Mesendoderm (in vitro differentiated cells): ENCODE measurements at regions not wholly inside any gene's neighbourhood (a gene's known extent, or its start where the extent isn't known, plus 50 kb on each side); places are given as distances from the start of the nearest gene placed in this dataset.

Source experiments
- DNase-seq: peaks from one replicate; pipeline ENCODE4 v3.0.0; 2013
- H2AK5ac ChIP-seq: 2 replicates; pipeline ENCODE4 v1.6.1; 2013; ENCODE audit warnings: low read length, inconsistent platforms
- H2BK120ac ChIP-seq: 2 replicates; pipeline ENCODE4 v1.6.1; 2013; ENCODE audit warnings: low read depth, mild to moderate bottlenecking, low read length, moderate library complexity, mixed read lengths
- H2BK15ac ChIP-seq: replicated peaks from 2 replicates; pipeline ENCODE4 v1.6.1; 2013; ENCODE audit warnings: low read depth, mild to moderate bottlenecking, moderate library complexity
- H2BK5ac ChIP-seq: 2 replicates; pipeline ENCODE4 v1.6.1; 2013; ENCODE audit warnings: low read length, inconsistent platforms
- H3K18ac ChIP-seq: 2 replicates; pipeline ENCODE4 v1.6.1; 2013; ENCODE audit warnings: mild to moderate bottlenecking, low read length, mixed read lengths
- H3K23ac ChIP-seq: one replicate; pipeline ENCODE4 v1.6.1; 2013; ENCODE audit warnings: low read length
- H3K27ac ChIP-seq: 2 replicates; pipeline ENCODE4 v1.5.1; 2013; ENCODE audit warnings: low read depth, mild to moderate bottlenecking, inconsistent platforms, low read length, moderate library complexity
- H3K27me3 ChIP-seq: 2 replicates; pipeline ENCODE4 v1.6.1; 2013; ENCODE audit warnings: low read length, control low read depth, mild to moderate bottlenecking, inconsistent platforms; ENCODE audit not compliant: insufficient read depth, poor library complexity
- H3K36me3 ChIP-seq: 2 replicates; pipeline ENCODE4 v1.6.1; 2013; ENCODE audit warnings: low read length, inconsistent platforms; ENCODE audit not compliant: control insufficient read depth, insufficient read depth
- H3K4ac ChIP-seq: one replicate; pipeline ENCODE4 v1.6.1; 2013; ENCODE audit warnings: low read depth, mild to moderate bottlenecking, low read length, moderate library complexity
- H3K4me1 ChIP-seq: 2 replicates; pipeline ENCODE4 v1.6.1; 2013; ENCODE audit warnings: low read depth, low read length, inconsistent platforms; ENCODE audit not compliant: control insufficient read depth
- H3K4me2 ChIP-seq: 2 replicates; pipeline ENCODE4 v1.6.1; 2013; ENCODE audit warnings: low read length
- H3K4me3 ChIP-seq: 2 replicates; pipeline ENCODE4 v1.5.1; 2013; ENCODE audit warnings: mild to moderate bottlenecking, low read length
- H3K56ac ChIP-seq: one replicate; pipeline ENCODE4 v1.6.1; 2013; ENCODE audit warnings: low read length
- H3K79me1 ChIP-seq: 2 replicates; pipeline ENCODE4 v1.6.1; 2013; ENCODE audit warnings: low read length, inconsistent platforms
- H3K79me2 ChIP-seq: 2 replicates; pipeline ENCODE4 v1.6.1; 2013; ENCODE audit warnings: mild to moderate bottlenecking, low read length; ENCODE audit not compliant: control insufficient read depth, insufficient read depth
- H3K9ac ChIP-seq: 2 replicates; pipeline ENCODE4 v1.6.1; 2013; ENCODE audit warnings: low read length, inconsistent platforms
- H4K5ac ChIP-seq: one replicate; pipeline ENCODE4 v1.6.1; 2013; ENCODE audit warnings: low read length
- H4K8ac ChIP-seq: one replicate; pipeline ENCODE4 v1.6.1; 2013; ENCODE audit warnings: low read depth, mild to moderate bottlenecking, control low read depth, low read length, moderate library complexity
- WGBS: extraction: QIAGEN DNeasy Blood & Tissue Kit; methylation state at CpG from one replicate; pipeline ENCODE4 v1.1.7; 2013; ENCODE audit warnings: low lambda C conversion rate, missing lambda C conversion rate; ENCODE audit not compliant: insufficient coverage; ENCODE audit errors: extremely low coverage; 5-methylcytosine and 5-hydroxymethylcytosine counted together

DNA sequence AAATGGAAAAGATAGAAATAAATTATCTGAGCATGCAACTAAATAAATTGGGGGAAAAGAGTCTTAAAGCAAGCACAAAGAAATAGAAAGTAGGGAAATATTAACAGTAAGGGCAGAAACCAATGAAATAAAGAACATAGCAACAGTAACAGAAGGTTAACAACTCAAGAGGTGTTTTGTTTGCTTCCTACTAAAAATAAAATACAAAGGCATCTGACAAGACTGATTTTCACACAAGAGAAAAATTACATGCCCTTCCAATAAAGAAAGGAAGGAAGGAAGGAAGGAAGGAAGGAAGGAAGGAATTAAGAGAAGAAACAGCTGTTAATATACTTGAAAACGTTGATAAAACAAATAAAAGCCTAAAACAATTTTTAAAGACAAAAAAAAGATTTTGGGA is 240.2 kb downstream of the SEC16B start:
- H3K18ac ChIP-seq, result no peak overlapping the region
- no peak overlapping the region for H2BK15ac ChIP-seq
- no peak overlapping the region for H3K27ac ChIP-seq
- no peaks in the 10 kb centered on the region for H3K79me2 ChIP-seq
- no peaks in the 10 kb centered on the region for H3K79me1 ChIP-seq
- no peaks in the 10 kb centered on the region for H3K36me3 ChIP-seq
- no peak overlapping the region for H3K4me2 ChIP-seq
- no peaks in the 10 kb centered on the region for H3K27me3 ChIP-seq
- H2AK5ac ChIP-seq, result no peak overlapping the region
- no peak overlapping the region for H3K9ac ChIP-seq
- no peak overlapping the region for H3K56ac ChIP-seq
- no peak overlapping the region for H4K8ac ChIP-seq
- H4K5ac ChIP-seq, result no peak overlapping the region
- no peak for DNase-seq
- H3K4me1 ChIP-seq, result no peaks in the 10 kb centered on the region
- H3K4ac ChIP-seq, result no peak overlapping the region
- H2BK120ac ChIP-seq, result no peak overlapping the region
- H3K4me3 ChIP-seq, result no peak overlapping the region
- WGBS, result no CpG with 5 or more reads among the region's 1 CpG
- H3K23ac ChIP-seq, result no peak overlapping the region
- H2BK5ac ChIP-seq, result no peak overlapping the region

DNA sequence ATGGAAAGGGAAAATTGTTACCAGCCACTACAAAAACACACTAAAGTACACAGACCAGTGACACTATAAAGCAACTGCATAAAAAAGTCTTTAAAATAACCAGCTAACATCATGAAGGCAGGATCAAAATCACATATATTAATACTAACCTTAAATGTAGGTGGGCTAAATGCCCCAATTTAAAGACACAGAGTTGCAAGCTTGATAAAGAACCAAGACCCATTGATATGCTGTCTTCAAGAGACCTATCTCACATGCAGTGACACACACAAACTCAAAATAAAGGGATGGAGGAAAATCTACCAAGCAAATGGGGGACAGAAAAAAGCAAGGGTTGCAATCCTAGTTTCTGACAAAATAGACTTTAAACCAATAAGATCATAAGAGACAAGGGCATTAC is 246.3 kb downstream of the SEC16B start:
- no peak overlapping the region for H3K23ac ChIP-seq
- H2BK15ac ChIP-seq, result no peak overlapping the region
- no peak overlapping the region for H3K4ac ChIP-seq
- no peak overlapping the region for H2BK120ac ChIP-seq
- H3K79me2 ChIP-seq, result no peaks in the 10 kb centered on the region
- H3K56ac ChIP-seq, result no peak overlapping the region
- no peak overlapping the region for H2BK5ac ChIP-seq
- H3K79me1 ChIP-seq, result no peaks in the 10 kb centered on the region
- H4K5ac ChIP-seq, result no peak overlapping the region
- H4K8ac ChIP-seq, result no peak overlapping the region
- no peak overlapping the region for H3K4me2 ChIP-seq
- H3K9ac ChIP-seq, result no peak overlapping the region
- DNase-seq, result no peak
- no peaks in the 10 kb centered on the region for H3K4me1 ChIP-seq
- no peak overlapping the region for H3K4me3 ChIP-seq
- H3K18ac ChIP-seq, result no peak overlapping the region
- no peak overlapping the region for H3K27ac ChIP-seq
- H3K36me3 ChIP-seq, result no peaks in the 10 kb centered on the region
- H3K27me3 ChIP-seq, result no peaks in the 10 kb centered on the region
- no peak overlapping the region for H2AK5ac ChIP-seq

DNA sequence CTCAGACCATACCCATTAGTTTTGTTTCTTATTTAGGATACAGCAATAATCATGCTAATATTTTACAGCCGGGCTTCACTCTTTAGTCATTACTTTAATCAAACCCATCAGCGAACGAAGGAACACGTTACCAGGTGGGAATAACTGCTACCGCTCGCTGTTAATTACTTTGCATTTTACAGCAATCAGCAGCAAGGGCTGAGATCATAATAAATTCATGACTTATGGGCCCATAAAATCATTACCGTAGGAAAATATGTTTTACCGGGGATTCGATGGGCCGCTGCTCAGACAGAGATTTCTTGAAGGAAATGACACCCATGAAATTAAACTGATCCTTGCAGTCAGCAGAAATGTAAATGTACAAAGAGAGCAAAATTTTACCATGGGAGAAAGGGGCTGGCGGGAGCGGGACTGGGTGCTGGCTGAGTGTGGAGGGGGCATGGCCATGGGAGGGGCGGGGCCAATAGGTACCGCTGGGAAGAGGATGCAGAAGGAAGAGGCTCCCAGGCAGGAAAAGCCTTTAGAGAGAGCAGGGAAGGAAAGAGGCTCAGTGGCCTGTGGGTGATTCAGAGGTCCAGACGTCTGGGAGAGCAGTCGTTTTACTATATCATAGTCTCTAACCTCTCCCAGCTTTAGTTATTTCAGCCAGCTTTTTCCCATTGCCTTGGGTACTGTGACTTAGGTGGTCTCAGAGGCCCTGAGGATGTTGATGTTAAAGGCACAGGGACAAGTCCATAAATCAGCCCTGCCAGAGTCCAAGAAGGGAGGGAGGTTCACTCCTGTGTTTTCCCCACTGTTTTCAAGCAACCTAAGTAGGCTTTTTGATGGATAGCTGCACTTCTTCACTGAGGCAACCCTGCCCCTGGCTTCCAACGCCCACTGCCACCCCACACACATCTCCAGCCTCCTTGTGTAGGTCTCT is 258.9 kb downstream of the SEC16B start:
- Histone ChIP-seq H2BK5ac (no peak overlapping the region), H3K56ac (no peak overlapping the region), H3K4ac (no peak overlapping the region), H3K4me2 (no peak overlapping the region), H3K79me1 (no peaks in the 10 kb centered on the region), H2AK5ac (no peak overlapping the region), H3K27me3 (no peaks in the 10 kb centered on the region), H3K79me2 (no peaks in the 10 kb centered on the region), H3K23ac (no peak overlapping the region), H3K4me3 (no peak overlapping the region), H3K36me3 (no peaks in the 10 kb centered on the region), H4K8ac (no peak overlapping the region), H3K4me1 (no peaks in the 10 kb centered on the region), H3K18ac (no peak overlapping the region), H3K9ac (no peak overlapping the region), H2BK120ac (no peak overlapping the region), H4K5ac (no peak overlapping the region), H2BK15ac (no peak overlapping the region), H3K27ac (no peak overlapping the region)
- no CpG with 5 or more reads among the region's 17 CpGs for WGBS
- DNase-seq, result peak; percentile 6

DNA sequence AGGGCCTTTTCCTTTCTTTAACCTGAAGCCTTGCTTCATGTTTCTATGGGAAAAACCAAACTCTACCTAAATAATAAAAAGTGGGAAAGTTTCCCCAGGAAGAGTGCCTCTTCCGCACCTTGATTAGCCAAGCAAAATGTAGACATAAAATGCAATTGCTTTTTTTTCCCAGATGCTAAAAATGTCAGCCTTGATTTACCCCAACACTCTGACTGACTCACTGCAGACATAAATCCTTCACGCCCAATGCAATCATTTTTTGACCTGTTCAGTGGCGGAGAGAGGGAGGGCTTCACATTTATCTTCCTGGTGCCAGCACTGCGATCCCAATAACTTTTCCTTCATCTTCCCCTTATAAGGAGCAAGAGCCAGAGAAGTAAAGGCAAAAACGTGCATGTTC is 261.5 kb downstream of the SEC16B start:
- Histone ChIP-seq H3K23ac (no peak overlapping the region), H3K4ac (no peak overlapping the region), H3K18ac (no peak overlapping the region), H3K36me3 (no peaks in the 10 kb centered on the region), H3K27ac (no peak overlapping the region), H2BK15ac (no peak overlapping the region), H3K56ac (no peak overlapping the region), H4K8ac (no peak overlapping the region), H2AK5ac (no peak overlapping the region), H2BK5ac (no peak overlapping the region), H3K4me2 (no peak overlapping the region), H3K9ac (no peak overlapping the region), H3K79me1 (no peaks in the 10 kb centered on the region), H3K4me3 (no peak overlapping the region), H2BK120ac (no peak overlapping the region), H4K5ac (no peak overlapping the region), H3K4me1 (no peaks in the 10 kb centered on the region), H3K27me3 (no peaks in the 10 kb centered on the region), H3K79me2 (no peaks in the 10 kb centered on the region)
- no CpG with 5 or more reads among the region's 5 CpGs for whole genome bisulfite sequencing
- DNase-seq, result no peak

DNA sequence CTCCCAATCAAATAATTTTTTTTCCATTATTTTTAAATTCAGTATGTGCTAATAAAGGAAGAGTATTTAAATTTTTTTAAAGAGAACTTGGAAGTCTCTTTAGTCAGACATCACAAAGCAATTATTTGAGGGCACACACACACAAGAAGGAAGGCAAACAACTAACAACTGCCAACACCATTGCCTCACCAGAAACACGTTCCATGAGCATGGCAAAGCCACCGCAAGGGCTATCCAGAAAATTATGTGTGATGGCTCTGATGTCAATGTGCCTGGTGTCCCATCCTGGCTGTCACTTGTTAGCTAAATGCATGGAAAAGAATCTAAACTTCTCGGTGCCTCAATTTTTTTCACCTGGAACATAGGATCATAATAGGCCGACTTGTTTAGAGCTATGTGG is 262.9 kb downstream of the SEC16B start:
- DNase-seq, result no peak
- Histone ChIP-seq H2AK5ac (no peak overlapping the region), H3K9ac (no peak overlapping the region), H3K4me2 (no peak overlapping the region), H3K27ac (no peak overlapping the region), H3K4ac (no peak overlapping the region), H2BK5ac (no peak overlapping the region), H3K36me3 (no peaks in the 10 kb centered on the region), H4K8ac (no peak overlapping the region), H3K27me3 (no peaks in the 10 kb centered on the region), H2BK15ac (no peak overlapping the region), H3K23ac (no peak overlapping the region), H3K18ac (no peak overlapping the region), H4K5ac (no peak overlapping the region), H3K56ac (no peak overlapping the region), H2BK120ac (no peak overlapping the region), H3K4me3 (no peak overlapping the region), H3K79me1 (no peaks in the 10 kb centered on the region), H3K4me1 (no peaks in the 10 kb centered on the region), H3K79me2 (no peaks in the 10 kb centered on the region)
- no CpG with 5 or more reads among the region's 4 CpGs for WGBS

DNA sequence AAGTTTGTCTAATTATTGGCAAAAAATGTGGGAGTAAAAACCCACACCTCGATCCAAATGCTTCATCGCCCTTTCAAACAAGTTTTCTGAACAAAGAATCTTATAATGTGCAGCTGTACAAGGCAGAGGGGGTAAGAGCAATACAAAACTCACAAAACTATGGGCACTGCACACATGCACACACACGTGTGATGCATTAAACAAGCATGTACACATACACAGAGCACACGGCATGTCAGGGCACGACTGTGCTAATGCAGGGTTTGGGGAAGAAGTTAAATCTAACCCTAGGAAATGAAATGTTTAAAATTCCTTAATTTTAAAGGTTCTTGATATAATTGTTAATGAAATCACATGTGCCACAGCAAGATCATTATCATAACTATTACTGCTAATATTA is 264.0 kb downstream of the SEC16B start:
- Histone ChIP-seq H3K4me1 (no peaks in the 10 kb centered on the region), H3K79me2 (no peaks in the 10 kb centered on the region), H3K27me3 (no peaks in the 10 kb centered on the region)

More for the DNA sequence above, 264.0 kb downstream of the SEC16B start:
- Histone ChIP-seq H3K4me2 (no peak overlapping the region), H3K4me3 (no peak overlapping the region), H3K79me1 (no peaks in the 10 kb centered on the region), H3K23ac (no peak overlapping the region), H4K5ac (no peak overlapping the region), H3K4ac (no peak overlapping the region), H2BK5ac (no peak overlapping the region), H2BK15ac (no peak overlapping the region), H2AK5ac (no peak overlapping the region), H3K27ac (no peak overlapping the region), H4K8ac (no peak overlapping the region), H2BK120ac (no peak overlapping the region), H3K36me3 (no peaks in the 10 kb centered on the region), H3K56ac (no peak overlapping the region), H3K18ac (no peak overlapping the region), H3K9ac (no peak overlapping the region)
- WGBS, result no CpG with 5 or more reads among the region's 5 CpGs
- no peak for DNase-seq
